Activated naive CD8-positive, alpha-beta T cell (primary cell): ENCODE measurements at regions not wholly inside any gene's neighbourhood (a gene's known extent, or its start where the extent isn't known, plus 50 kb on each side); places are given as distances from the start of the nearest gene placed in this dataset.
A peak's percentile ranks its signal among the peaks of the same experiment; 100 is the strongest.

Source experiments
- H3K27ac Mint-ChIP-seq: one replicate; pipeline ENCODE4 v1.8.0; 2021; ENCODE audit warnings: mixed read lengths
- H3K27me3 Mint-ChIP-seq: one replicate; pipeline ENCODE4 v1.8.0; 2021; ENCODE audit warnings: mixed read lengths
- H3K36me3 Mint-ChIP-seq: one replicate; pipeline ENCODE4 v1.8.0; 2021; ENCODE audit warnings: mixed read lengths
- H3K4me1 Mint-ChIP-seq: one replicate; pipeline ENCODE4 v1.8.0; 2021; ENCODE audit warnings: low read depth, mixed read lengths
- H3K4me3 Mint-ChIP-seq: one replicate; pipeline ENCODE4 v1.8.0; 2021; ENCODE audit warnings: mild to moderate bottlenecking, mixed read lengths
- H3K9me3 Mint-ChIP-seq: one replicate; pipeline ENCODE4 v1.8.0; 2021; ENCODE audit warnings: low read depth, mixed read lengths

DNA sequence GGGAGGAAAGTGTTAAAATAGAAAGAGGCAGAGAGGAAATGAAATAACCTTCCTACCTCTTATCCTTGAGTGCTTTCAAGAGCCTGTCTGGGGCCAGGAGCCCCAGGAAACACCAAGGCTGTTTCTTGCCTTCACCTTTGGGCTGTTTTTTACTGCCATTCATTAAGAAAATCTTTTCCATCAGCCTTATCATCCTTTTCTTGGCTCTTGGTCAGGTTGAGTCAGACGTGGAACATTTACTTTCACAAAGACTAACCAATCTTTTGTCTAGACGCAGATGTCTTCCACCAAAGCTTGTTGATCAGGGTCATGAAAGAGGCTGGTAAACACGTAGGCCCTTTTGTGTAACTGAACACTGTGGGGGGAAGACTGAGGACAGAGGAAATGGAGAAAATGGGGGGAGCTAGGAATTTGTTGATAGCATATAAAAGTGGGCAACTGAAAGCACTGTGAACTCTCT lies 151.0 kb upstream of the THBS1 start:
- peaks cover 14% of the 10 kb centered on the region for H3K27me3 Mint-ChIP-seq
- H3K4me1 Mint-ChIP-seq, result peaks cover 40% of the 10 kb centered on the region
- peak overlapping the region; percentile 70 for H3K27ac Mint-ChIP-seq
- peaks cover 2% of the 10 kb centered on the region for H3K36me3 Mint-ChIP-seq
- no peak overlapping the region for H3K4me3 Mint-ChIP-seq
- no peaks in the 10 kb centered on the region for H3K9me3 Mint-ChIP-seq

DNA sequence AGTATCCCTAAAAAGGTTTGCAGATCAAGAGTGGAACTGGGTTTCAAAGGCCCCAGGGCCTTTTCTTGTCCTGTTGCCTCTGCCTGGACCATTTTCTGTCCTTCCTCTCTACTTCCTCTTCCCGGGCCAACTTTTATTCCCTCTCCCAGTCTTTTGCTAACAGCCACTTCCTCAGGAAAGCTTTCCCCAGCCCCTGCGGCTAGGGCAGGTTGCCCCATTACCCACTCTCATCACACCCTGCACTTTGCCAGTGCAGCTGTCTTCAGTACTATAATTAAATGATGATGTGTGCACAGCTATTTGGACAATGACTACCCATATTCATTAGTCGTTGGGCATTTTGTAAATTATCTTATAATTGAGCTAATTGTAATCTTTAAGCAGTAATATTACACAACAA lies 150.5 kb upstream of the THBS1 start:
- peaks cover 14% of the 10 kb centered on the region for H3K27me3 Mint-ChIP-seq
- H3K36me3 Mint-ChIP-seq, result peaks cover 2% of the 10 kb centered on the region
- H3K4me3 Mint-ChIP-seq, result no peak overlapping the region
- no peaks in the 10 kb centered on the region for H3K9me3 Mint-ChIP-seq
- H3K27ac Mint-ChIP-seq, result peak overlapping the region; percentile 70
- peaks cover 40% of the 10 kb centered on the region for H3K4me1 Mint-ChIP-seq

DNA sequence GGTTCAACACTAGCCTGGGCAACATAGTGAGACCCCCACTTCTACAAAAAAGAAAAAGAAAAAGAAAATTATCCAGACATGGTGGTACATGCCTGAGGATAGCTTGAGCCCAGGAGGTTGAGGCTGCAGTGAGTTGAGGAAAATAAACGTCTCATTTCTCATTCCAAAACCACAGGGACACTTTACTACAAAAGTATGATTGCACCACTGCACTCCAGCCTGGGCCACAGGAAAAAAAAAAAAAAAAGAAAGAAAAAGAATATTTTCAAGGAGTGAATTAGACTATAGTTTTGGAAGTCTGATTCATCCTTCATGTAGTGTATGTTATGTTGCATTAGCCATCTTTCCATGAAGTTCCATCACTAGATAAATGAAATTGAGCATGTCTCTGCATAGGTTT lies 149.5 kb upstream of the THBS1 start:
- Mint-ChIP-seq H3K27me3 (peaks cover 14% of the 10 kb centered on the region), H3K4me3 (no peak overlapping the region), H3K27ac (no peak overlapping the region), H3K4me1 (peaks cover 39% of the 10 kb centered on the region), H3K9me3 (no peaks in the 10 kb centered on the region), H3K36me3 (peaks cover 2% of the 10 kb centered on the region)

DNA sequence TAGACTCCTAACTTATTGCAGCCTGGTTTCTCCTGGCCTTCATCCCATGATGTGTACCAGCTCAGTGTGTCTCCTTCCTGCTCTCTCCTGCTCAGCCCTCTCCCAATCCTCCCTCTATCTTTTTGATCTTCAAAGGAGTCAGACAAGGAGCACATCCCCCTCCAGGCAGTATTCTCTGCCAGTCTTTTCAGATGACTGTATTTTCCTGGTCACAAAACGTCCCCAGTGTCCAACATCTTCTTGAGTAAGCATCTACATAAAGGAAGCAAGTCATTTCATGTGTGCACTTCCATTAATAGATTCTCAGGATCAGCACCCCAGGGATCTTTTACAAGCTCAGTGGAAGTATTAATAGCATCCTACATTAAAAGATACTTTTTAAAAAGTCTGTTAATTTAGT lies 148.9 kb upstream of the THBS1 start:
- Mint-ChIP-seq H3K9me3 (no peaks in the 10 kb centered on the region), H3K27ac (no peak overlapping the region), H3K27me3 (peaks cover 17% of the 10 kb centered on the region), H3K4me3 (no peak overlapping the region), H3K36me3 (peaks cover 2% of the 10 kb centered on the region), H3K4me1 (peaks cover 32% of the 10 kb centered on the region)

DNA sequence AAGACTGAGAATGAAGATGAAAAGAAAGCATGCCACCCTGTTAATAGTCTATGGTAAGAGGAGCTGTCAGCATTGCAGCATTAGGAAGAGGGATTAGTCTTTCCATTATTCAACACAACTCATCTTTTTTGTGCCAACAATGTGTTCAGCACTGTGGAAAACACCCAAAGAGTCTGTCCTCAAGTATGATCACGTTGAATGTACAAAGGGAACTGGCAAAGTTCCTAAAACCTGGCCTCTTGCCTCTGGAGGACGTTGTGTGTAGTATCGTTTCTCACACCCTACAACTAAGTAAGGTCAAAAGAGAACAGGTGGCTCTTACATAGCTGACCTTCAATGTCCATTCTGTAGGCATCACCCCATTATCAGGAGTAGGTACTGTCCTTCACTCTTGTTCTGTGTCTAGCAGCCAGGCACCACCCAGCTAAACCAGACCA lies 147.9 kb upstream of the THBS1 start:
- peaks cover 2% of the 10 kb centered on the region for H3K36me3 Mint-ChIP-seq
- H3K4me3 Mint-ChIP-seq, result no peak overlapping the region
- no peaks in the 10 kb centered on the region for H3K9me3 Mint-ChIP-seq
- H3K27me3 Mint-ChIP-seq, result peaks cover 17% of the 10 kb centered on the region
- H3K27ac Mint-ChIP-seq, result no peak overlapping the region
- peaks cover 23% of the 10 kb centered on the region for H3K4me1 Mint-ChIP-seq

DNA sequence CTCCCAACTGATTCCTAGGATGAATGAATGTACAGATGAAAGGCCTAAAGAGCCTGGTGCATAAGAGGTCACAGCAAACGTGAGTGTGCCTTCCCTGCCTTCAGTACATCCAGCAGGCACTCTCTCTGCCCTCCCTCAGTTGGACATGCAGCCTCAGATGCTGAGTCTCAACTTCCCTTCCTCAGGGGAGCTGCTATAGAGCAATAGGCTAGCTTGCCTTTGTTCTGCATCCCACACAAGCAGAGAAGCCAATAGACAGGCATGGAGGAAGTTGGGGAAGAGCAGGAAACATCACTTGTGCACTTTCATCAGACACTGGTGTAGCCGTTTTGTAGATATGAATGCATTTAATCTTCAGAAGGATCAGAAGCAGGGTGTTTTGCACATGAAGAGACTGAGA lies 147.5 kb upstream of the THBS1 start:
- Mint-ChIP-seq H3K4me3 (no peak overlapping the region), H3K9me3 (no peaks in the 10 kb centered on the region), H3K27ac (no peak overlapping the region), H3K4me1 (peaks cover 19% of the 10 kb centered on the region), H3K36me3 (peaks cover 2% of the 10 kb centered on the region), H3K27me3 (peaks cover 18% of the 10 kb centered on the region)

DNA sequence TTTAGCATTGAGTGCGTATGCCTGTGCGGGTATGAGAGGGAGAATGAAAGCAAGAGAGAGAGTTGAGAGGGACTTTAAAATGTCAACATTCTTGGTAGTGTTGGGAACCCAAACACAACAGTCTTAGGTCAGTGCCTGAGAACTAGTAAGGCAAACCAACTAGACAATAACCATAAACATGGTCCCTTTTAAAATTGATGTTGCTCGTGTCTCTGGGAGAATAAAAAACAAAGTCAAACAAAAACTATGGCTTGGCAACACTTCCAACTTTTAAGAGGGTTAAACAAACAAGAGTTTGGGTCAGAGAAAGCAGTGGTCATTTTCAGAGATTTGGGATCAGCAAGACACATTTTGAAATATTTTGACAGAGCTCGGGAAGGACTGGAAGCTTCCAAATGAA lies 146.7 kb upstream of the THBS1 start:
- Mint-ChIP-seq H3K27me3 (peaks cover 19% of the 10 kb centered on the region), H3K36me3 (peaks cover 2% of the 10 kb centered on the region), H3K4me1 (peaks cover 12% of the 10 kb centered on the region), H3K4me3 (no peak overlapping the region), H3K27ac (no peak overlapping the region), H3K9me3 (no peaks in the 10 kb centered on the region)

DNA sequence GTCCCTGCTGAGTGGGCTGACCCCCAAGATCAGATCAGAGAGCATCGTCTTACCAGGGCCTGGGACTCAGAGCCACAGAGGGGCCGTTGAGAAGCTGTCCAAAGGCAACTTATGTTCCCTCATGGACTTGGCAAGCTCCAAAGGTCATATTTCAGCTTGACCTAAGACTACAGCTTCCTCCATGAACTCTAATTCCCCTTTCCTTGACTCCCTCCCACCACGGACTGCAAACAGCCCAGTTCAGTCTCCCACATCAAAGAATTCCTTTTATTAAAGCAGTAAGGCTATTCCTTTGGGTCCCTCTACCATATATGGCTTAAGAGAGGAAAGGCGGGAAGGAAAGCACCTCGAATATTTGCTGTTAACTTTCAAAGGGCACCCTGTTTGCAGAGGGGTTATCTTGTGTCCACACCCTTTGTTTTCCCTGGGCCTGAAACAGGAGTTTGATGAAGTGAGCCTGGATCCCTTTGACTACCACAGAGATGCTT lies 146.1 kb upstream of the THBS1 start:
- Mint-ChIP-seq H3K9me3 (no peaks in the 10 kb centered on the region), H3K4me1 (peaks cover 11% of the 10 kb centered on the region), H3K27me3 (peaks cover 22% of the 10 kb centered on the region), H3K27ac (no peak overlapping the region), H3K36me3 (peaks cover 2% of the 10 kb centered on the region), H3K4me3 (no peak overlapping the region)

DNA sequence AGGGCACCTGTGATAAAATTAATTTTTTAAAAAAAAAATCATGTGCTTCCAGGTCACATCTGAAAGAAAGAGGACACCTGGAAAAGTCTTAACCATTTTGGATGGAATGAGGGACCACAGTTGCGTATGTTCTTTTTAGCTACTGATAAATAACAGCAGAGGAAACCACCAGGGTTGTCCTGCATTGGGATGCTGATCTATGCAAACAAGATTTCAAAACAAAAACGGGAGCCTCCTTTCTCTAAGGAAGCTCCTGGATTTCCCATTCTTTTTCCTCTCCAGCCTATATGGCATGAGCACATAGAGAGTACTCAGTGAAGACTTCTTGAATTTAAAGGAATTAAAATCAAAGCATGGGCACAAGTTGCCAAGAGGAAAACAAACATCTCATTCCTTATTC lies 145.6 kb upstream of the THBS1 start:
- peaks cover 6% of the 10 kb centered on the region for H3K4me1 Mint-ChIP-seq
- H3K27me3 Mint-ChIP-seq, result peaks cover 22% of the 10 kb centered on the region
- no peaks in the 10 kb centered on the region for H3K9me3 Mint-ChIP-seq
- peaks cover 2% of the 10 kb centered on the region for H3K36me3 Mint-ChIP-seq
- H3K27ac Mint-ChIP-seq, result no peak overlapping the region
- H3K4me3 Mint-ChIP-seq, result no peak overlapping the region

DNA sequence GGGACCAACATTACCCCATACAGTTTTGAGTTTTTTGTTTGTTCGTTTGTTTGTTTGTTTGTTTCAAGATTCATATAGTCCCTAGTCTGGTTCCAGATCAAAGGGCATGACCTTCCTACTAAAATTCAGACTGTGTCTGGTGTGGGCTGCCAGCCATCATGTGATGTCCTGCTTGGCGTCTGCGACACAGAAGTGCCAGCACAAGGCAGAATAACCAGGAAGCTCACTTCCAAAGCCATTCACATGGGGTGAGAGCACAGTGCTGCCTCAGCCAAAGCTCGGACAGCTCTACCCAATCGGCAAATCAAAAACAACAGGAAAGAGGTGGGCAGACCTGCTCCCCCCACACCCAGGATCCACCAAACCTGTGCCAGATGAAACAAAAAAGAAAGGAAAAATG lies 142.6 kb upstream of the THBS1 start:
- H3K4me1 Mint-ChIP-seq, result peaks cover 3% of the 10 kb centered on the region
- H3K27ac Mint-ChIP-seq, result no peak overlapping the region
- H3K36me3 Mint-ChIP-seq, result no peaks in the 10 kb centered on the region
- no peaks in the 10 kb centered on the region for H3K9me3 Mint-ChIP-seq
- no peak overlapping the region for H3K4me3 Mint-ChIP-seq
- peaks cover 15% of the 10 kb centered on the region for H3K27me3 Mint-ChIP-seq

DNA sequence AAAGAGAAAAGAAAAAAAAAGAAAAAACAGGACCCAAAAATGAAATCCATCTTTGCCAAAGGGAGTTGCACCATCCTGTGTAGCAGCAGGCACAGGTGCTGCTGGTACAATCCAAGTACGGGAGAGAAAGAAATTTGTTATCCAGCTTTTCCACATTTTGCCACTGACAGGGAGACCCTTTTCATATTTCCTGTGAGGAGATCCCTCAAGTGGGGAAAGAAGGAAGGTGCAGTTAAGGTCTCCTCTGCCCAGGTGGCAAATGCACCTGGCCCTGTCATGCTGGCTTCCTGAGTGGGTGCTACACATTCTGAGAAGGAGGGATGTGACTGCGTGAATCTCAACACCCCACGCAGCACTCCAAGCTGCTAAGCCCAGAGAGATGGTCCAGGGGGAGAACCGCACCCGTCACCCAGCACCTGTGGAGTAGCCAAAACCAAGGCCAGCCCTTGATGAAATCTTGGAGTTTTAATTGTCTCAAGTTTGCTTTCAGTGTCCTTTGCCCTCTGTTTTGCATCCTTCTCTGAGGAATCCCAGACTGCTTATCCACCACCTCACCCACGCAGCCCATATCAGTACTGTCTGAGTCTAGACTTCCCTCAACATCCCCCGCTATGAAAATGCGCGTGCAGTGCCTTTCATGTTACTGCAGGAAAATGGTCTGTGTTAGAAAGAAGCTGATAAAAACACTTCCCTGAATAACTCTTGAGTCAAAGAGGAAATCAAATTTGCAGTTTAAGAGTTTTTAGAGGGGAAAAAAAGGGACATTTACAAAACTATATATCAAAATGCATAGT lies 141.9 kb upstream of the THBS1 start:
- H3K4me3 Mint-ChIP-seq, result no peak overlapping the region
- no peaks in the 10 kb centered on the region for H3K9me3 Mint-ChIP-seq
- H3K36me3 Mint-ChIP-seq, result no peaks in the 10 kb centered on the region
- no peak overlapping the region for H3K27ac Mint-ChIP-seq
- H3K27me3 Mint-ChIP-seq, result peaks cover 16% of the 10 kb centered on the region
- peaks cover 7% of the 10 kb centered on the region for H3K4me1 Mint-ChIP-seq

DNA sequence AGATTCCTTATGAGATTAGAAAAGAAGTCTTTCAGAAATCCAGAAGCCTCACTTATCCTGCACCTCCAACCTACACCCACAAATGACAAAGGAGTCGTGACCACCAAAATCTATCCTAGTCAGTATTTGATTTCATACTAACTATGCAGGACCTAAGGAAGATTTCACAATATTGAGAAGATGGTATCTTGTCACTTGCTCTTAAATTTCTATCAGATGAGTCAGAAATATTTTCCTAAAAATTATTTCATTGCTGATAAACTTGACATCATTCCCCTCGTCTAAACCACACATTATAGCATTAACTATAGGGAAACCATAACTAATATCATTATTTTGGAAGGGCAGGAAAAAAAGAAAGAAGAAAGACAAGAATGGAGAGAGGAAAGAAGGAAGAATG lies 138.0 kb upstream of the THBS1 start:
- Mint-ChIP-seq H3K4me1 (peaks cover 7% of the 10 kb centered on the region), H3K36me3 (no peaks in the 10 kb centered on the region), H3K9me3 (no peaks in the 10 kb centered on the region), H3K27ac (no peak overlapping the region), H3K4me3 (no peak overlapping the region), H3K27me3 (peaks cover 8% of the 10 kb centered on the region)

DNA sequence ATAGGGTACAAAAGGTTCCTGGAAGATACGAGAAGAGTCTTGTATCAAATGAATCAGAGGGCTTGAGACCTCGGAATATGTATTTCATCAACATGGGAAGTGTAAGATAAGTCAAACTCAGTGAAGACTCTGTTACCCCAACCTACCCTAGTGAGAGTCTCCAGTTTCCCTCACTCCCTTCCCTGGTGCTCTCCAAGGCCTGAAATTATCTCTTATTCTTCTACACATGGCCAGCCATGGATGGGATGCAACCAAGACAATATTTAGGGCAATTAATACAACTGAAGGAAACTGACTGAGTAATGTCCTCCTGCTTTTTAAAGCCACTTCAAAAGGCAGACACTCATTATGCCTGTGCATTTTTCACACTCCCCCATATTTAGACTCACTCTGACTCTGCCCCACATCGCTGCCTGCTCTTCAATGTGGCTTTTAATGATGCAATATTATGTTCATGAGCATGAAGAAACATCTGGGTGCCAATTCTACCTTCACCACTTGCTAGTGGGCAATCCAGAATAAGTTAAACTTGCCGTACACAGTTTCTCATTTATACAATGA lies 137.1 kb upstream of the THBS1 start:
- peaks cover 7% of the 10 kb centered on the region for H3K27me3 Mint-ChIP-seq
- H3K36me3 Mint-ChIP-seq, result no peaks in the 10 kb centered on the region
- no peaks in the 10 kb centered on the region for H3K9me3 Mint-ChIP-seq
- no peak overlapping the region for H3K4me3 Mint-ChIP-seq
- H3K27ac Mint-ChIP-seq, result no peak overlapping the region
- H3K4me1 Mint-ChIP-seq, result peaks cover 7% of the 10 kb centered on the region

DNA sequence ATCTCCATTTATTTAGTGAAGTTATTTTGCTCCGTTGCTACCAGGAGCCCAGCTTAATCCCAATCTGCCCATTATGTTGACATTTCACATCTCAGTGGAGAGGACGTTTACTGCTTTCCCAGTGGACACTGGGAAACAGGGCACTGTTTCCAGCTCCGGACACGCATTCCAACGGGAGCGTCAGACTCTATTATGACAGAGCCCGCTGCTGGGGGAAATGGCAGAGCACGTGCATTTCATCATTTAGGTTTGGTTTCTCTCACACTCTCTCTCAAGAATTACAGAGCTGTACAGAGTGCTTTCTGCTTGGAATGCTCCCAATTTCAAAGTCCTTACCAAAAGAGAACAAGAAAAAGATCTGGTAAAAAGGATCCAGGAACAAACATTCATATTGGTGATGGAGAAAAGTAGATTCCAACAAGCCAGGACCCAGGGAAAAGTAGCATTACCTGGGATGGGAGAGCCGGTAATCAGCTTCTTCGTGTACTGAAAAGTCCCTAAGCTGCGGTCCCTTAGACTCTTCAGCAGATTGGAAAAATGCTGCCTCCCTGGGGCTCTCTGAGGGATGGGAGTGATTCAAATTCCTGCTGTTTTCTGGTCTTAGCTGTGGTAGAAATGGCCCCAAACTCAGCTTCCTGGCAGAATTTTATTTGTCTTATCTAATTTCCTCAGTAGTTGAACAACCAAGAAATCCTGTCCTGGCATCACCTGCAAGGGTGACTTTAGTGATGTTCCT lies 136.0 kb upstream of the THBS1 start:
- H3K4me1 Mint-ChIP-seq, result peaks cover 5% of the 10 kb centered on the region
- H3K27me3 Mint-ChIP-seq, result peaks cover 3% of the 10 kb centered on the region
- no peaks in the 10 kb centered on the region for H3K9me3 Mint-ChIP-seq
- no peak overlapping the region for H3K27ac Mint-ChIP-seq
- no peaks in the 10 kb centered on the region for H3K36me3 Mint-ChIP-seq
- H3K4me3 Mint-ChIP-seq, result no peak overlapping the region

DNA sequence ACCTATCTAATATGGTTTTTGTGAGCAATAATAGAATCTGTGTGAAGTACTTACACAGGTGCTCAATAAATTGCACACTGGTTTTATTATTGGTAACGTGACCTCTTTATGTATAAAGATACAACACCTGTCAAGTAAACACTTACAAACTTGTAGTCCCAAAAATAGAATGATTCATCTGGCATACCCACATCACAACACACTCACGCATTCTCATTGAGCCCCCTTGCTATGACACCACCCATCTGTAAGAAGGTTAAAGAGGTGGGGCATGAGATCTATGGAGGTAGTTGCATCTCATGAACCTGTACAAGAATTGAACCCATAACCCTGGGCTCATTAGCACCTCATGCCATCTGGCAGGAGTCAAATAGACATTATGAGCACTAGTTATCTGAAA lies 134.9 kb upstream of the THBS1 start:
- H3K27me3 Mint-ChIP-seq, result peaks cover 3% of the 10 kb centered on the region
- no peaks in the 10 kb centered on the region for H3K9me3 Mint-ChIP-seq
- H3K4me3 Mint-ChIP-seq, result no peak overlapping the region
- peaks cover 5% of the 10 kb centered on the region for H3K4me1 Mint-ChIP-seq
- H3K36me3 Mint-ChIP-seq, result no peaks in the 10 kb centered on the region
- no peak overlapping the region for H3K27ac Mint-ChIP-seq
